Liver (tissue), 8 donors: ENCODE measurements at regions not wholly inside any gene's neighbourhood (a gene's known extent, or its start where the extent isn't known, plus 50 kb on each side); places are given as distances from the start of the nearest gene placed in this dataset.

ENCODE experiments used
- DNase-seq: peaks from one replicate; pipeline ENCODE4 v3.0.0-alpha.2; 2017; ENCODE audit warnings: low spot score
- H3K27ac ChIP-seq, 2 donors: one replicate each; pipeline ENCODE4 v1.7.0; 2013; ENCODE audit warnings: inconsistent platforms in 2 of 2, low read length in 2 of 2, control low read depth in 1 of 2, low read depth in 1 of 2, mild to moderate bottlenecking in 1 of 2
- H3K27me3 ChIP-seq, 4 donors: one replicate each; pipeline versions ENCODE4 v1.6.1 to v1.7.0; 2013; ENCODE audit warnings: low read length in 3 of 4, inconsistent platforms in 1 of 4, mild to moderate bottlenecking in 1 of 4, moderate library complexity in 1 of 4; ENCODE audit not compliant: control insufficient read depth in 4 of 4, insufficient read depth in 4 of 4
- H3K36me3 ChIP-seq, 4 donors: one replicate each; pipeline versions ENCODE4 v1.6.1 to v1.7.0; 2013; ENCODE audit warnings: low read length in 3 of 4, mild to moderate bottlenecking in 3 of 4, low read depth in 1 of 4, moderate library complexity in 1 of 4; ENCODE audit not compliant: control insufficient read depth in 4 of 4, insufficient read depth in 3 of 4
- H3K4me1 ChIP-seq, 4 donors: one replicate each; pipeline versions ENCODE4 v1.6.1 to v1.7.0; 2013; ENCODE audit warnings: low read length in 3 of 4, mild to moderate bottlenecking in 3 of 4, moderate library complexity in 1 of 4; ENCODE audit not compliant: control insufficient read depth in 4 of 4, insufficient read depth in 4 of 4
- H3K4me3 ChIP-seq, 3 donors: one replicate each; pipeline versions ENCODE4 v1.6.1 to v1.7.0; 2013; ENCODE audit warnings: low read length in 3 of 3, control low read depth in 1 of 3, low read depth in 1 of 3, mild to moderate bottlenecking in 1 of 3
- H3K9ac ChIP-seq, 2 donors: one replicate each; pipeline ENCODE4 v1.7.0; 2013; ENCODE audit warnings: low read length in 2 of 2, mild to moderate bottlenecking in 2 of 2, moderate library complexity in 2 of 2, control low read depth in 1 of 2, low read depth in 1 of 2
- H3K9me3 ChIP-seq, 4 donors: one replicate each; pipeline versions ENCODE4 v1.6.1 to v1.7.0; 2013; ENCODE audit warnings: low read length in 3 of 4; ENCODE audit not compliant: control insufficient read depth in 4 of 4
- ATF3 ChIP-seq: IDR thresholded peaks from 2 replicates; pipeline ENCODE4 v1.6.1; 2016; ENCODE audit warnings: antibody characterized with exemption
- CTCF ChIP-seq: fragments of 150-350 bp; IDR thresholded peaks from 2 replicates; pipeline ENCODE4 v1.5.1; 2017; ENCODE audit warnings: improper control_type of control experiment, low read depth, low read length; ENCODE audit not compliant: missing input control
- EGR1 ChIP-seq, 2 donors: IDR thresholded peaks; 2 replicates each; pipeline ENCODE4 v1.6.1; 2016 to 2018; ENCODE audit warnings: antibody characterized with exemption in 2 of 2, low read depth in 2 of 2
- FOXA1 ChIP-seq: IDR thresholded peaks from 2 replicates; pipeline ENCODE4 v1.6.1; 2016; ENCODE audit warnings: antibody characterized with exemption
- FOXA2 ChIP-seq: IDR thresholded peaks from 2 replicates; pipeline ENCODE4 v1.6.1; 2016; ENCODE audit warnings: antibody characterized with exemption
- GABPA ChIP-seq, 2 donors: IDR thresholded peaks in 1 of 2; conservative IDR thresholded peaks in 1 of 2; 2 replicates each; pipeline ENCODE4 v1.6.1; 2016; ENCODE audit warnings: antibody characterized with exemption in 2 of 2, mild to moderate bottlenecking in 1 of 2, moderate library complexity in 1 of 2
- HNF4A ChIP-seq, 2 donors: conservative IDR thresholded peaks; 2 replicates each; pipeline ENCODE4 v1.6.1; 2016; ENCODE audit warnings: antibody characterized with exemption in 2 of 2, mild to moderate bottlenecking in 2 of 2
- JUND ChIP-seq, 2 donors: IDR thresholded peaks; 2 replicates each; pipeline ENCODE4 v1.6.1; 2016; ENCODE audit warnings: antibody characterized with exemption in 2 of 2
- NR2F2 ChIP-seq: IDR thresholded peaks from 2 replicates; pipeline ENCODE4 v1.6.1; 2016; ENCODE audit warnings: antibody characterized with exemption
- RAD21 ChIP-seq, 2 donors: IDR thresholded peaks; 2 replicates each; pipeline ENCODE4 v1.6.1; 2016; ENCODE audit warnings: antibody characterized with exemption in 2 of 2, mild to moderate bottlenecking in 2 of 2
- REST ChIP-seq: IDR thresholded peaks from 2 replicates; pipeline ENCODE4 v1.6.1; 2016; ENCODE audit warnings: antibody characterized with exemption, mild to moderate bottlenecking
- SP1 ChIP-seq: IDR thresholded peaks from 2 replicates; pipeline ENCODE4 v1.6.1; 2018; ENCODE audit warnings: antibody characterized with exemption, mild to moderate bottlenecking
- TAF1 ChIP-seq: conservative IDR thresholded peaks from 2 replicates; pipeline ENCODE4 v1.6.1; 2016; ENCODE audit warnings: antibody characterized with exemption, mild to moderate bottlenecking
- YY1 ChIP-seq: IDR thresholded peaks from 2 replicates; pipeline ENCODE4 v1.6.1; 2016; ENCODE audit warnings: antibody characterized with exemption, mild to moderate bottlenecking
- WGBS: extraction: QIAGEN DNeasy Blood & Tissue Kit; methylation state at CpG from one replicate; pipeline ENCODE4 v1.1.7; 2013; 5-methylcytosine and 5-hydroxymethylcytosine counted together
- TF ChIP-seq, protein P1 (sequence below): IDR thresholded peaks from 2 replicates; pipeline ENCODE4 v1.6.1; 2016; ENCODE audit warnings: antibody characterized with exemption
- TF ChIP-seq, protein P2 (sequence below): IDR thresholded peaks from 2 replicates; pipeline ENCODE4 v1.6.1; 2016; ENCODE audit warnings: antibody characterized with exemption
- donor health status: healthy.
- donor health status: healthy.
- donor health status: healthy.
- donor health status: healthy.
- donor health status: healthy.

- Histone ChIP-seq H3K27me3 (no peaks in the 10 kb centered on the region), H3K27ac (no peak overlapping the region), H3K4me3 (no peak overlapping the region), H3K4me1 (no peaks in the 10 kb centered on the region), H3K9ac (no peak overlapping the region), H3K36me3 (no peaks in the 10 kb centered on the region), H3K9me3 (no peaks in the 10 kb centered on the region)
- DNase-seq = no peak
- WGBS = 94% methylated on average over 3 of the region's 3 CpGs
- TF ChIP-seq EGR1 (IDR thresholded peaks at IDR 0.05; ENCODE audit: low read depth in 2 of 2) = no peak
- TF ChIP-seq HNF4A (conservative IDR thresholded peaks at IDR 0.05) = no peak
- TF ChIP-seq, protein P1, sequence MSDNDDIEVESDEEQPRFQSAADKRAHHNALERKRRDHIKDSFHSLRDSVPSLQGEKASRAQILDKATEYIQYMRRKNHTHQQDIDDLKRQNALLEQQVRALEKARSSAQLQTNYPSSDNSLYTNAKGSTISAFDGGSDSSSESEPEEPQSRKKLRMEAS = no peak
- no peak for TF ChIP-seq RAD21 (IDR thresholded peaks at IDR 0.05)
- no peak for TF ChIP-seq TAF1
- no peak for TF ChIP-seq FOXA2
- TF ChIP-seq FOXA1 = no peak
- TF ChIP-seq NR2F2 = no peak
- TF ChIP-seq CTCF = no peak
- TF ChIP-seq SP1 = no peak
These were observed 91.5 kb upstream of the HIVEP1 start for GRCh38 chr6:11920566-11920965.

DNA sequence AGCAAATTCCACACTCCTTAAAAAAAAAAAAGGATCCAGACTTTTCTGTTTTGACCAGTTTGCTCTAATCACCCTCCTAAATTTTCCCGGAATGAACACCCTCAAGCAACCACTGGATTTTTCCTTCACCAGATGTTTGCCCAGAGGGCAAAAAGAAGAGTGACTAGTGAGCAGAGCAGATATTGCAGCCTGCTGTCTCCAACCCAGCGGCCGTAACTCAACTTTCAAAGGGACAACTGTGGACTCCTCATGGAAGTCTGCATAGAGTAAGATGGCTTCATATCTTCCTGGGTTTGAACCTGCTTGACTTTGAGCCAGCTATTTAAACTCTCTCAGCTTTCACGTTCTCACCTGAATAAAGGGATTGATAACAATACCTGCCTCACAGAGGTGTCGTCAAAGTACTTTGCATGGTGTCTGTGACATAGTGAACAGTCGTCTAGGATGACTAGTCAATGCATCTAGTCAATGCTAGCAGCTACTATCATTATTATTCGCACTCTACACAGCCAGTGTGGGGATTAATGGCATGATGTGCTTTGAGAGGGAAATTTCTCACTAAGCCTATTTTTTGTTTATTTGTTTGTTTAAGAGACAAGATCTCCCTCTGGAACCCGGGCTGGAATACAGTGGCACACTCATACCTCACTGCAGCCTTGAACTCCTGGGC lies 92.2 kb upstream of the HIVEP1 start:
- H3K9ac ChIP-seq = no peak overlapping the region
- no peak for DNase-seq
- no peaks in the 10 kb centered on the region for H3K36me3 ChIP-seq
- TF ChIP-seq RAD21 (IDR thresholded peaks at IDR 0.05) = no peak
- no peak for TF ChIP-seq REST
- TF ChIP-seq FOXA1 = no peak
- TF ChIP-seq HNF4A (conservative IDR thresholded peaks at IDR 0.05) = no peak
- TF ChIP-seq JUND (IDR thresholded peaks at IDR 0.05) = no peak
- TF ChIP-seq NR2F2 = no peak
- TF ChIP-seq, protein P1 = no peak
- TF ChIP-seq, protein P2, sequence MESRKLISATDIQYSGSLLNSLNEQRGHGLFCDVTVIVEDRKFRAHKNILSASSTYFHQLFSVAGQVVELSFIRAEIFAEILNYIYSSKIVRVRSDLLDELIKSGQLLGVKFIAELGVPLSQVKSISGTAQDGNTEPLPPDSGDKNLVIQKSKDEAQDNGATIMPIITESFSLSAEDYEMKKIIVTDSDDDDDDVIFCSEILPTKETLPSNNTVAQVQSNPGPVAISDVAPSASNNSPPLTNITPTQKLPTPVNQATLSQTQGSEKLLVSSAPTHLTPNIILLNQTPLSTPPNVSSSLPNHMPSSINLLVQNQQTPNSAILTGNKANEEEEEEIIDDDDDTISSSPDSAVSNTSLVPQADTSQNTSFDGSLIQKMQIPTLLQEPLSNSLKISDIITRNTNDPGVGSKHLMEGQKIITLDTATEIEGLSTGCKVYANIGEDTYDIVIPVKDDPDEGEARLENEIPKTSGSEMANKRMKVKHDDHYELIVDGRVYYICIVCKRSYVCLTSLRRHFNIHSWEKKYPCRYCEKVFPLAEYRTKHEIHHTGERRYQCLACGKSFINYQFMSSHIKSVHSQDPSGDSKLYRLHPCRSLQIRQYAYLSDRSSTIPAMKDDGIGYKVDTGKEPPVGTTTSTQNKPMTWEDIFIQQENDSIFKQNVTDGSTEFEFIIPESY = no peak
- no peak for TF ChIP-seq ATF3
- TF ChIP-seq YY1 = no peak
- no peak for TF ChIP-seq GABPA (IDR thresholded peaks at IDR 0.05 in 1 of 2, conservative IDR thresholded peaks at IDR 0.05 in 1 of 2)
- H3K4me3 ChIP-seq = no peak overlapping the region
- H3K27ac ChIP-seq = no peak overlapping the region
- 92% methylated on average over 8 of the region's 8 CpGs for WGBS
- no peaks in the 10 kb centered on the region for H3K9me3 ChIP-seq
- H3K27me3 ChIP-seq = no peaks in the 10 kb centered on the region
- H3K4me1 ChIP-seq = no peaks in the 10 kb centered on the region
